ENCODE measurements at regions not wholly inside any gene's neighbourhood (a gene's known extent, or its start where the extent isn't known, plus 50 kb on each side); places are given as distances from the start of the nearest gene placed in this dataset.
A peak's percentile ranks its signal among the peaks of the same experiment; 100 is the strongest.

DNA sequence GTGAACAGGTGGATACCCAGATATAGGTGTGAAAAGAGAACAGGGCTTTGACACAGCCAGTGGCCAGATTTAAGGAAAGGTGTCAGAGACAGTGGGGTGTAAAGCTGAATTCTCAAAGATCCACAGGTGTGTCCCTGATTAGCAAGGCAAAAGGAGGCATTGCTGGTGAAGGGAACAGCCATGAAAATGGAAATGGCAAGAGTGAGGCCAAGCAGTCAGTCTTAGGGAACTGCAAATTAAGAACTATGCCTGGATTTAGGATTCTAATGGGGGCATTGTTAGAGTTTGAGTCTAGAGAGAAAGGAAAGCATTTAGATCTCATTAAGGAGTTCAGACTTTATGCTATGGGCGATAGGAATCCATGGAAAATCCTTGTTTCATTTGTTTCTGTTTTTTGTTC lies 789.2 kb downstream of the MAFB start:
- H2AK5ac ChIP-seq (ENCODE audit: low read depth, low read length), result no peak overlapping the region
- peaks cover 0 to 9% (median 7%) of the 10 kb centered on the region in 4 experiments; a peak in 4 of 7 replicates for H3K4me1 ChIP-seq (replicated peaks in 1 of 4; ENCODE audit: control insufficient read depth in 3 of 4, insufficient read depth in 4 of 4, low read length in 3 of 4)
- H2BK120ac ChIP-seq (replicated peaks; ENCODE audit: low read depth, low read length), result no peak overlapping the region
- no peak overlapping the region for H3K14ac ChIP-seq (ENCODE audit: insufficient read length)
- no peaks in the 10 kb centered on the region for H3K79me1 ChIP-seq (ENCODE audit: low read depth, low read length)
- H3K79me2 ChIP-seq (ENCODE audit: control insufficient read depth in 1 of 2, insufficient read depth in 2 of 2, low read length in 2 of 2), result no peaks in the 10 kb centered on the region
- no peak overlapping the region for H4K91ac ChIP-seq (replicated peaks; ENCODE audit: insufficient read length, low read length)
- H3K4me3 ChIP-seq (ENCODE audit: extremely low read depth in 1 of 4, insufficient read depth in 2 of 4, low read depth in 3 of 4, low read length in 4 of 4), result peak overlapping the region in 1 of 4 experiments; percentile 10; a peak in 1 of 8 replicates
- H3K27me3 ChIP-seq (replicated peaks in 1 of 4; ENCODE audit: control insufficient read depth in 3 of 4, extremely low read depth in 1 of 4, insufficient read depth in 3 of 4, low read length in 3 of 4), result no peaks in the 10 kb centered on the region
- CTCF ChIA-PET (ENCODE audit: partially characterized antibody), result no interaction called here
- no peak overlapping the region for H2BK12ac ChIP-seq (ENCODE audit: low read depth, low read length)
- H3K36me3 ChIP-seq (ENCODE audit: control insufficient read depth in 2 of 4, insufficient read depth in 4 of 4, low read length in 3 of 4), result no peaks in the 10 kb centered on the region
- H2BK5ac ChIP-seq (ENCODE audit: low read depth, low read length), result no peak overlapping the region
- no peak overlapping the region; the same call in 1 of the 2 replicates for H3K18ac ChIP-seq (ENCODE audit: extremely low read depth, low read length)
- H3K9ac ChIP-seq (replicated peaks in 1 of 4; ENCODE audit: extremely low read depth in 1 of 4, low read depth in 3 of 4, low read length in 3 of 4), result no peak overlapping the region
- no peak overlapping the region for H4K8ac ChIP-seq (ENCODE audit: extremely low read depth, insufficient read depth, low read length)
- TF ChIP-seq CEBPB (IDR thresholded peaks at IDR 0.05; ENCODE audit: low read depth, low read length) (no peak), YY1 (IDR thresholded peaks at IDR 0.05; ENCODE audit: low read depth, low read length) (peak; percentile 23; the same call in 1 of the 2 replicates), ZNF274 (IDR thresholded peaks at IDR 0.05; ENCODE audit: borderline replicate concordance, extremely low read depth, low read length) (no peak), SP1 (IDR thresholded peaks at IDR 0.05; ENCODE audit: low read depth, low read length) (no peak), POLR2A (IDR thresholded peaks at IDR 0.05; ENCODE audit: control extremely low read depth in 1 of 2, low read depth in 2 of 2, low read length in 2 of 2) (no peak), KDM1A (IDR thresholded peaks at IDR 0.05; ENCODE audit: borderline replicate concordance, low read length) (no peak), ASH2L (IDR thresholded peaks at IDR 0.05; ENCODE audit: low read length) (no peak), HDAC6 (IDR thresholded peaks at IDR 0.05; ENCODE audit: low read depth, low read length) (no peak), SP4 (IDR thresholded peaks at IDR 0.05; ENCODE audit: low read length) (no peak), SAP30 (IDR thresholded peaks at IDR 0.05; ENCODE audit: insufficient read depth, insufficient replicate concordance, low read length) (no peak), TCF12 (IDR thresholded peaks at IDR 0.05; ENCODE audit: low read depth, low read length) (0 out of 2 replicates have a peak, but pooled peaks have one; percentile 47)
- TF ChIP-seq, protein P1, sequence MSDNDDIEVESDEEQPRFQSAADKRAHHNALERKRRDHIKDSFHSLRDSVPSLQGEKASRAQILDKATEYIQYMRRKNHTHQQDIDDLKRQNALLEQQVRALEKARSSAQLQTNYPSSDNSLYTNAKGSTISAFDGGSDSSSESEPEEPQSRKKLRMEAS (IDR thresholded peaks at IDR 0.05), result no peak
- no peaks in the 10 kb centered on the region for H3K23me2 ChIP-seq (ENCODE audit: low read depth, low read length)
- H2BK15ac ChIP-seq (ENCODE audit: low read length), result no peak overlapping the region
- no peak overlapping the region for H3K23ac ChIP-seq (ENCODE audit: insufficient read length)
- no peak overlapping the region for H2AFZ ChIP-seq (ENCODE audit: low read length)
- 10% methylated on average over 1 of the region's 1 CpG; no CpG with 5 or more reads in 1 of the 2 experiments for WGBS, 2 experiments (ENCODE audit: extremely low coverage in 1 of 2, insufficient coverage in 1 of 2, insufficient read length in 1 of 2, insufficient replicate concordance in 2 of 2, low coverage in 1 of 2, low lambda C conversion rate in 2 of 2, missing lambda C conversion rate in 1 of 2)
- H2BK20ac ChIP-seq (ENCODE audit: low read length), result no peak overlapping the region
- POLR2A ChIA-PET (ENCODE audit: partially characterized antibody), result no interaction called here
- no peak overlapping the region for H3K4ac ChIP-seq (replicated peaks; ENCODE audit: insufficient read length, low read depth, low read length)
- peak overlapping the region in 1 of 2 experiments; percentile 52; a peak in 2 of 4 replicates for H3K4me2 ChIP-seq (ENCODE audit: insufficient read depth in 1 of 2, low read depth in 2 of 2, low read length in 2 of 2)
- H3K9me3 ChIP-seq (ENCODE audit: insufficient read depth in 2 of 2, low read depth in 1 of 2, low read length in 1 of 2), result peaks cover 0 to 3% of the 10 kb centered on the region in 2 experiments; a peak in 1 of 4 replicates
- DNase-seq (ENCODE audit: low read depth in 1 of 2, low spot score in 2 of 2) (peak in 1 of 2 experiments; percentile 38), FAIRE-seq (peak; percentile 50)
- no peak overlapping the region for H3K56ac ChIP-seq (replicated peaks; ENCODE audit: insufficient read length, low read depth, low read length)
- H3K27ac ChIP-seq (ENCODE audit: low read depth, low read length), result no peak overlapping the region
- H4K5ac ChIP-seq (ENCODE audit: insufficient read length, low read depth, low read length), result no peak overlapping the region
- no peaks in the 10 kb centered on the region for H4K20me1 ChIP-seq (replicated peaks in 1 of 2; ENCODE audit: control insufficient read depth in 1 of 2, insufficient read depth in 2 of 2, low read length in 2 of 2)
